Astrocyte (in vitro differentiated cells and primary cell): ENCODE measurements at regions not wholly inside any gene's neighbourhood (a gene's known extent, or its start where the extent isn't known, plus 50 kb on each side); places are given as distances from the start of the nearest gene placed in this dataset.
"Not testable (repeated sequence)": the region's sequence is repeated elsewhere in the genome, so short reads cannot be mapped to it uniquely, and the experiment has no call there.

Experiments used
- CTCF ChIP-seq: IDR thresholded peaks from 2 replicates; pipeline ENCODE4 v1.5.1; 2011; ENCODE audit warnings: low read depth, mild to moderate bottlenecking, inconsistent platforms, low read length, moderate library complexity; ENCODE audit not compliant: insufficient read depth
- EZH2 ChIP-seq: IDR thresholded peaks from 2 replicates; pipeline ENCODE4 v1.6.1; 2012; ENCODE audit warnings: mild to moderate bottlenecking, low read length, inconsistent platforms; ENCODE audit not compliant: insufficient read depth

- TF ChIP-seq CTCF, EZH2: not testable (repeated sequence)
Measured at GRCh38 chr10:42193588-42193987, 444.8 kb downstream of the ZNF33B start.
